ENCODE measurements at regions not wholly inside any gene's neighbourhood (a gene's known extent, or its start where the extent isn't known, plus 50 kb on each side); places are given as distances from the start of the nearest gene placed in this dataset.

- BruUV-seq (replicated peaks) = no TSS peak
- Histone ChIP-seq H3K4me2 (ENCODE audit: low read length) (no peak overlapping the region), H2AFZ (ENCODE audit: low read length) (no peak overlapping the region), H3K4me3 (ENCODE audit: low read depth, low read length, poor library complexity, severe bottlenecking) (no peak overlapping the region), H4K20me1 (ENCODE audit: insufficient read depth, low read length) (no peaks in the 10 kb centered on the region), H3K4me1 (ENCODE audit: insufficient read depth, low read length, poor library complexity, severe bottlenecking) (no peaks in the 10 kb centered on the region), H3K9me3 (ENCODE audit: low read length) (no peaks in the 10 kb centered on the region), H3K36me3 (ENCODE audit: insufficient read depth, low read length) (no peaks in the 10 kb centered on the region), H3K27ac (ENCODE audit: low read depth, low read length, poor library complexity, severe bottlenecking) (no peak overlapping the region), H3K79me2 (ENCODE audit: insufficient read depth, low read depth, low read length) (no peaks in the 10 kb centered on the region), H3K9me2 (ENCODE audit: insufficient read depth, low read length) (no peaks in the 10 kb centered on the region)
- no peak for DNase-seq (ENCODE audit: low spot score)
- intact Hi-C loops (cut with micrococcal nuclease; ENCODE audit: unreplicated experiment) = no loop called here
- CTCF ChIA-PET (ENCODE audit: unreplicated experiment) = interaction anchor here (0.9 kb wide), 1 partner anchor 11 kb away, joined by 3 read pairs; no protein-coding TSS in a partner anchor
- POLR2A ChIA-PET = no interaction called here
- no peak for TF ChIP-seq EZH2phosphoT487 (IDR thresholded peaks at IDR 0.05; ENCODE audit: borderline replicate concordance, low read depth, low read length)
- TF ChIP-seq, protein P1, sequence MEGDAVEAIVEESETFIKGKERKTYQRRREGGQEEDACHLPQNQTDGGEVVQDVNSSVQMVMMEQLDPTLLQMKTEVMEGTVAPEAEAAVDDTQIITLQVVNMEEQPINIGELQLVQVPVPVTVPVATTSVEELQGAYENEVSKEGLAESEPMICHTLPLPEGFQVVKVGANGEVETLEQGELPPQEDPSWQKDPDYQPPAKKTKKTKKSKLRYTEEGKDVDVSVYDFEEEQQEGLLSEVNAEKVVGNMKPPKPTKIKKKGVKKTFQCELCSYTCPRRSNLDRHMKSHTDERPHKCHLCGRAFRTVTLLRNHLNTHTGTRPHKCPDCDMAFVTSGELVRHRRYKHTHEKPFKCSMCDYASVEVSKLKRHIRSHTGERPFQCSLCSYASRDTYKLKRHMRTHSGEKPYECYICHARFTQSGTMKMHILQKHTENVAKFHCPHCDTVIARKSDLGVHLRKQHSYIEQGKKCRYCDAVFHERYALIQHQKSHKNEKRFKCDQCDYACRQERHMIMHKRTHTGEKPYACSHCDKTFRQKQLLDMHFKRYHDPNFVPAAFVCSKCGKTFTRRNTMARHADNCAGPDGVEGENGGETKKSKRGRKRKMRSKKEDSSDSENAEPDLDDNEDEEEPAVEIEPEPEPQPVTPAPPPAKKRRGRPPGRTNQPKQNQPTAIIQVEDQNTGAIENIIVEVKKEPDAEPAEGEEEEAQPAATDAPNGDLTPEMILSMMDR (conservative IDR thresholded peaks at IDR 0.05; ENCODE audit: low read length) = no peak
These were observed 443.0 kb upstream of the RUNX1 start for GRCh38 chr21:35491920-35492678.

DNA sequence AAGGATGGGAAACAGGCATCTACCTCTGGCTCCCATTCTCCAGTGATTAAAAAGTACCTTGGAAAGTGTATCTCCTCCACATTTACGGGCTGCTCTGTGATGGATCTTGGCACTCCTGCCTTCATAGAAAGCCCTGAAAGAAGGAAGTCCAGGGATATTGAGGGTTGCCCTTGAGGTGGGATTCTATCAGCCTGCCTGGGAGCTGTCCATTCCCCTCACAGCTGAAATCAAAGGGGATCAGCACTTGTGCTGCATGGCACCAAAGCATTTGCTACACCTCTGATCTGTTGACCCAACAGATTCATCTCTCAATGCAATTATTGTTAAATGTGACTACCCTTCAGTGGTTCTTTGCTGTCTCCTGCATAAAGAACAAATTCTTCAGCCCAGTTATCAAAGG lies 442.0 kb upstream of the RUNX1 start:
- Histone ChIP-seq H3K4me1 (ENCODE audit: insufficient read depth, low read length, poor library complexity, severe bottlenecking) (no peaks in the 10 kb centered on the region), H3K79me2 (ENCODE audit: insufficient read depth, low read depth, low read length) (no peaks in the 10 kb centered on the region), H3K4me2 (ENCODE audit: low read length) (no peak overlapping the region), H3K4me3 (ENCODE audit: low read depth, low read length, poor library complexity, severe bottlenecking) (no peak overlapping the region), H3K27ac (ENCODE audit: low read depth, low read length, poor library complexity, severe bottlenecking) (no peak overlapping the region), H2AFZ (ENCODE audit: low read length) (no peak overlapping the region), H4K20me1 (ENCODE audit: insufficient read depth, low read length) (no peaks in the 10 kb centered on the region), H3K9me2 (ENCODE audit: insufficient read depth, low read length) (no peaks in the 10 kb centered on the region), H3K9me3 (ENCODE audit: low read length) (no peaks in the 10 kb centered on the region), H3K36me3 (ENCODE audit: insufficient read depth, low read length) (no peaks in the 10 kb centered on the region)
- no TSS peak for BruUV-seq (replicated peaks)
- no peak for TF ChIP-seq EZH2phosphoT487 (IDR thresholded peaks at IDR 0.05; ENCODE audit: borderline replicate concordance, low read depth, low read length)
- TF ChIP-seq, protein P1 (conservative IDR thresholded peaks at IDR 0.05; ENCODE audit: low read length) = no peak
- ChIA-PET POLR2A (interaction anchor here (1.2 kb wide), 1 partner anchor 12 kb away, joined by 3 read pairs; no protein-coding TSS in a partner anchor), CTCF (ENCODE audit: unreplicated experiment) (no interaction called here)
- DNase-seq (ENCODE audit: low spot score) = no peak
- intact Hi-C loops (cut with micrococcal nuclease; ENCODE audit: unreplicated experiment) = no loop called here

DNA sequence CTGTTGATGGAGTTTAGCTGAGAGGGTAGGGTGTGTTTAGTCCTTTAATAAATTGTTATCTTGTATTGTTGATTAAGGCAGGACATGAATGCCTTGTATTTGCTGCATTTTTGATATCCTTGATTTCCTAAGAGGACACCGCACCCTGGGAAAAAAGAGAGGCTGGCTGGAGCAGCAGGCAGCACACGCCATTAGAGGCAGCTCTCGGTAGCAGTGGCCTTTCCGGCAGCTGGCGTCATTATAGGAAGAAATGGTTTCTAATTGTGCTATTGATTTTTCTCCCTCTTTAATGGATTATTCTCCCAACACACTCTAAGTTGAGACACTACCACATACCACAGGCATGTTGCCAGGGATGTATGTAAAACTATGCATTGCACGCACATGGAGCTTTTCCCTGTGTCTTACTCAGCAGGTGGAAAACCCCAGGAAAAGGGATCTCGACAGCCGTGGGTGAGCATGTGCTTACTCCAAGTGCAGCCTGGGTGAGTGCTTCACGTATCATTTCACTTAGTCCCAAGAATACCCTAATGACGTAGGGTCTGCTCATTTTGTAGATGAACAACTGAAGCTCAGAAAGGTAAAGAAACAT lies 440.4 kb upstream of the RUNX1 start:
- ChIA-PET POLR2A (no interaction called here), CTCF (ENCODE audit: unreplicated experiment) (no interaction called here)
- Histone ChIP-seq H2AFZ (ENCODE audit: low read length) (no peak overlapping the region), H3K9me3 (ENCODE audit: low read length) (no peaks in the 10 kb centered on the region), H3K27ac (ENCODE audit: low read depth, low read length, poor library complexity, severe bottlenecking) (no peak overlapping the region), H3K4me3 (ENCODE audit: low read depth, low read length, poor library complexity, severe bottlenecking) (no peak overlapping the region), H3K4me2 (ENCODE audit: low read length) (no peak overlapping the region), H3K79me2 (ENCODE audit: insufficient read depth, low read depth, low read length) (no peaks in the 10 kb centered on the region), H3K36me3 (ENCODE audit: insufficient read depth, low read length) (no peaks in the 10 kb centered on the region), H4K20me1 (ENCODE audit: insufficient read depth, low read length) (no peaks in the 10 kb centered on the region), H3K4me1 (ENCODE audit: insufficient read depth, low read length, poor library complexity, severe bottlenecking) (no peaks in the 10 kb centered on the region), H3K9me2 (ENCODE audit: insufficient read depth, low read length) (no peaks in the 10 kb centered on the region)
- DNase-seq (ENCODE audit: low spot score) = no peak
- BruUV-seq (replicated peaks) = no TSS peak
- TF ChIP-seq, protein P1 (conservative IDR thresholded peaks at IDR 0.05; ENCODE audit: low read length) = no peak
- no peak for TF ChIP-seq EZH2phosphoT487 (IDR thresholded peaks at IDR 0.05; ENCODE audit: borderline replicate concordance, low read depth, low read length)
- intact Hi-C loops (cut with micrococcal nuclease; ENCODE audit: unreplicated experiment) = no loop called here

All from OCI-LY7 (cell line).